Panc1 (cell line): ENCODE measurements at regions not wholly inside any gene's neighbourhood (a gene's known extent, or its start where the extent isn't known, plus 50 kb on each side); places are given as distances from the start of the nearest gene placed in this dataset.

Source experiments
- ATAC-seq: fragments of 200-7000 bp; cut with Tn5 transposase; 2 replicates; pipeline ENCODE4 v1.9.1; 2020; ENCODE audit warnings: mild to moderate bottlenecking, moderate library complexity
- BruUV-seq: library from RNA; stranded (reverse); fragments of 400-500 nt; replicated peaks from 2 replicates; lab custom pipeline; 2021; lab: Mats Ljungman, UMichigan
- CTCF ChIA-PET: fragments of 300-600 bp; sonication (Branson Sonifier 250); formaldehyde crosslinking; loops from one replicate; lab custom pipeline; 2022; ENCODE audit warnings: antibody characterized with exemption; lab: Charles Lee
- POLR2A ChIA-PET: fragments of 300-600 bp; sonication (Branson Sonifier 250); formaldehyde crosslinking; loops from one replicate; lab custom pipeline; 2022; ENCODE audit warnings: antibody characterized with exemption; lab: Charles Lee
- DNase-seq: peaks from one replicate; pipeline ENCODE4 v3.0.0-alpha.2; 2010; ENCODE audit warnings: low read depth, low spot score
- H3K27ac ChIP-seq: 2 replicates; pipeline ENCODE4 v1.5.1; 2011; ENCODE audit warnings: mild to moderate bottlenecking, low read length, inconsistent platforms
- H3K27me3 ChIP-seq: fragments of 200-500 bp; sonication (Bioruptor generic); 2 replicates; pipeline ENCODE4 v1.6.0; 2014; ENCODE audit warnings: low read length, inconsistent platforms; ENCODE audit not compliant: control insufficient read depth, insufficient read depth
- H3K36me3 ChIP-seq: fragments of 200-500 bp; sonication (Bioruptor generic); 2 replicates; pipeline ENCODE4 v1.5.1; 2014; ENCODE audit warnings: inconsistent platforms, mild to moderate bottlenecking, low read length, moderate library complexity; ENCODE audit not compliant: control insufficient read depth, insufficient read depth
- H3K4me1 ChIP-seq: 2 replicates; pipeline ENCODE4 v1.5.1; 2011; ENCODE audit warnings: inconsistent platforms, mild to moderate bottlenecking, low read length, moderate library complexity; ENCODE audit not compliant: control insufficient read depth, insufficient read depth
- H3K4me3 ChIP-seq, 2 experiments: 2 replicates each; pipeline ENCODE4 v1.5.1; 2011 to 2012; ENCODE audit warnings: low read depth in 2 of 2, low read length in 2 of 2, mild to moderate bottlenecking in 2 of 2, inconsistent platforms in 1 of 2, moderate library complexity in 1 of 2
- H3K9me3 ChIP-seq: fragments of 200-500 bp; sonication (Bioruptor generic); 2 replicates; pipeline ENCODE4 v1.5.1; 2014; ENCODE audit warnings: low read depth, mild to moderate bottlenecking, inconsistent platforms, low read length, moderate library complexity; ENCODE audit not compliant: control insufficient read depth, insufficient read depth
- POLR2AphosphoS5 ChIP-seq: IDR thresholded peaks from 2 replicates; pipeline ENCODE4 v1.6.1; 2012; ENCODE audit warnings: mild to moderate bottlenecking, low read depth, low read length, moderate library complexity
- SIN3A ChIP-seq: IDR thresholded peaks from 2 replicates; pipeline ENCODE4 v1.6.1; 2012; ENCODE audit warnings: low read depth, mild to moderate bottlenecking, low read length, moderate library complexity, borderline replicate concordance; ENCODE audit not compliant: insufficient read depth
- TCF7L2 ChIP-seq: IDR thresholded peaks from 2 replicates; pipeline ENCODE4 v1.6.1; 2011; ENCODE audit warnings: mild to moderate bottlenecking, low read depth, low read length, inconsistent platforms
- in situ Hi-C: cut with HindIII; loops from 2 replicates; pipeline ENCODE4 v1.10.0; 2016; ENCODE audit warnings: low sequenced_read_pairs, low pct_unique_long_range_greater_than_20kb
- intact Hi-C: fragments of 100-400 bp; cut with micrococcal nuclease; formaldehyde crosslinking; loops from one replicate; pipeline ENCODE4 v1.10.0; 2022; ENCODE audit not compliant: unreplicated experiment
- TF ChIP-seq, protein P1 (sequence below), 2 experiments: IDR thresholded peaks; 2 replicates each; pipeline ENCODE4 v1.6.1; 2011 to 2012; ENCODE audit warnings: low read depth in 2 of 2, control low read depth in 1 of 2, low read length in 1 of 2, mild to moderate bottlenecking in 1 of 2, moderate library complexity in 1 of 2; ENCODE audit not compliant: insufficient read depth in 1 of 2
- TF ChIP-seq, protein P2 (sequence below): fragments of 450-650 bp; IDR thresholded peaks from 2 replicates; pipeline ENCODE4 v1.5.1; 2017; ENCODE audit warnings: mild to moderate bottlenecking

GRCh38 chr12:111181143-111181726 is 187.7 kb downstream of the PHETA1 start:
- no peak overlapping the region for H3K4me3 ChIP-seq
- intact Hi-C loops, result no loop called here
- in situ Hi-C loops, result no loop called here
- BruUV-seq, result no TSS peak
- no peak for DNase-seq
- no peaks in the 10 kb centered on the region; the same call in 1 of the 2 replicates for H3K27me3 ChIP-seq
- ChIA-PET CTCF (no interaction called here), POLR2A (no interaction called here)
- no peaks in the 10 kb centered on the region for H3K36me3 ChIP-seq
- no peaks in the 10 kb centered on the region for H3K9me3 ChIP-seq
- no peak overlapping the region for H3K27ac ChIP-seq
- no peak for ATAC-seq
- no peaks in the 10 kb centered on the region for H3K4me1 ChIP-seq
- TF ChIP-seq, protein P1, sequence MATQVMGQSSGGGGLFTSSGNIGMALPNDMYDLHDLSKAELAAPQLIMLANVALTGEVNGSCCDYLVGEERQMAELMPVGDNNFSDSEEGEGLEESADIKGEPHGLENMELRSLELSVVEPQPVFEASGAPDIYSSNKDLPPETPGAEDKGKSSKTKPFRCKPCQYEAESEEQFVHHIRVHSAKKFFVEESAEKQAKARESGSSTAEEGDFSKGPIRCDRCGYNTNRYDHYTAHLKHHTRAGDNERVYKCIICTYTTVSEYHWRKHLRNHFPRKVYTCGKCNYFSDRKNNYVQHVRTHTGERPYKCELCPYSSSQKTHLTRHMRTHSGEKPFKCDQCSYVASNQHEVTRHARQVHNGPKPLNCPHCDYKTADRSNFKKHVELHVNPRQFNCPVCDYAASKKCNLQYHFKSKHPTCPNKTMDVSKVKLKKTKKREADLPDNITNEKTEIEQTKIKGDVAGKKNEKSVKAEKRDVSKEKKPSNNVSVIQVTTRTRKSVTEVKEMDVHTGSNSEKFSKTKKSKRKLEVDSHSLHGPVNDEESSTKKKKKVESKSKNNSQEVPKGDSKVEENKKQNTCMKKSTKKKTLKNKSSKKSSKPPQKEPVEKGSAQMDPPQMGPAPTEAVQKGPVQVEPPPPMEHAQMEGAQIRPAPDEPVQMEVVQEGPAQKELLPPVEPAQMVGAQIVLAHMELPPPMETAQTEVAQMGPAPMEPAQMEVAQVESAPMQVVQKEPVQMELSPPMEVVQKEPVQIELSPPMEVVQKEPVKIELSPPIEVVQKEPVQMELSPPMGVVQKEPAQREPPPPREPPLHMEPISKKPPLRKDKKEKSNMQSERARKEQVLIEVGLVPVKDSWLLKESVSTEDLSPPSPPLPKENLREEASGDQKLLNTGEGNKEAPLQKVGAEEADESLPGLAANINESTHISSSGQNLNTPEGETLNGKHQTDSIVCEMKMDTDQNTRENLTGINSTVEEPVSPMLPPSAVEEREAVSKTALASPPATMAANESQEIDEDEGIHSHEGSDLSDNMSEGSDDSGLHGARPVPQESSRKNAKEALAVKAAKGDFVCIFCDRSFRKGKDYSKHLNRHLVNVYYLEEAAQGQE (IDR thresholded peaks at IDR 0.05; ENCODE audit: insufficient read depth in 1 of 2, low read depth in 2 of 2, low read length in 1 of 2), result no peak
- TF ChIP-seq POLR2AphosphoS5 (no peak), SIN3A (no peak), TCF7L2 (no peak)
- TF ChIP-seq, protein P2, sequence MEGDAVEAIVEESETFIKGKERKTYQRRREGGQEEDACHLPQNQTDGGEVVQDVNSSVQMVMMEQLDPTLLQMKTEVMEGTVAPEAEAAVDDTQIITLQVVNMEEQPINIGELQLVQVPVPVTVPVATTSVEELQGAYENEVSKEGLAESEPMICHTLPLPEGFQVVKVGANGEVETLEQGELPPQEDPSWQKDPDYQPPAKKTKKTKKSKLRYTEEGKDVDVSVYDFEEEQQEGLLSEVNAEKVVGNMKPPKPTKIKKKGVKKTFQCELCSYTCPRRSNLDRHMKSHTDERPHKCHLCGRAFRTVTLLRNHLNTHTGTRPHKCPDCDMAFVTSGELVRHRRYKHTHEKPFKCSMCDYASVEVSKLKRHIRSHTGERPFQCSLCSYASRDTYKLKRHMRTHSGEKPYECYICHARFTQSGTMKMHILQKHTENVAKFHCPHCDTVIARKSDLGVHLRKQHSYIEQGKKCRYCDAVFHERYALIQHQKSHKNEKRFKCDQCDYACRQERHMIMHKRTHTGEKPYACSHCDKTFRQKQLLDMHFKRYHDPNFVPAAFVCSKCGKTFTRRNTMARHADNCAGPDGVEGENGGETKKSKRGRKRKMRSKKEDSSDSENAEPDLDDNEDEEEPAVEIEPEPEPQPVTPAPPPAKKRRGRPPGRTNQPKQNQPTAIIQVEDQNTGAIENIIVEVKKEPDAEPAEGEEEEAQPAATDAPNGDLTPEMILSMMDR, result no peak

GRCh38 chr12:111180426-111181142 is 188.3 kb downstream of the PHETA1 start:
- no peaks in the 10 kb centered on the region for H3K36me3 ChIP-seq

More at GRCh38 chr12:111180426-111181142, 188.3 kb downstream of the PHETA1 start:
- no peaks in the 10 kb centered on the region for H3K4me1 ChIP-seq
- ChIA-PET CTCF (interaction anchor here (0.7 kb wide), 1 partner anchor 266 kb away, joined by 5 read pairs; no protein-coding TSS in a partner anchor), POLR2A (no interaction called here)
- H3K9me3 ChIP-seq, result no peaks in the 10 kb centered on the region
- H3K4me3 ChIP-seq, result no peak overlapping the region
- in situ Hi-C loops, result no loop called here
- no peak overlapping the region for H3K27ac ChIP-seq
- no TSS peak for BruUV-seq
- DNase-seq, result no peak
- intact Hi-C loops, result no loop called here
- no peak for ATAC-seq
- no peak for TF ChIP-seq SIN3A
- no peaks in the 10 kb centered on the region; the same call in 1 of the 2 replicates for H3K27me3 ChIP-seq
